ENCODE measurements at regions not wholly inside any gene's neighbourhood (a gene's known extent, or its start where the extent isn't known, plus 50 kb on each side); places are given as distances from the start of the nearest gene placed in this dataset.

GRCh38 chr18:38290229-38290628, 724.6 kb upstream of the CELF4 start:
- Histone ChIP-seq H3K4me1 (no peaks in the 10 kb centered on the region), H3K27me3 (no peaks in the 10 kb centered on the region), H3K36me3 (no peaks in the 10 kb centered on the region), H3K9me3 (peaks cover 0 to 4% of the 10 kb centered on the region in 2 donors), H3K27ac (no peak overlapping the region), H3K4me3 (no peak overlapping the region)
- no peak for DNase-seq
- WGBS, 2 donors (ENCODE audit: low coverage in 1 of 2): 83 to 85% methylated on average over 1 of the region's 1 CpG
- in situ Hi-C loops (cut with MboI; ENCODE audit: low pct_ligation_motif_present in 1 of 4, low pct_unique_long_range_greater_than_20kb in 1 of 4, low sequenced_read_pairs in 3 of 4) (no loop called here), intact Hi-C loops (cut with DNase I; ENCODE audit: low total_unique reads) (no loop called here)
- no peak for TF ChIP-seq POLR2AphosphoS5 (IDR thresholded peaks at IDR 0.05)
- no peak for TF ChIP-seq POLR2A (IDR thresholded peaks at IDR 0.05)
- TF ChIP-seq EP300 (IDR thresholded peaks at IDR 0.05; ENCODE audit: low read depth): no peak
- TF ChIP-seq CTCF (IDR thresholded peaks at IDR 0.05): no peak

GRCh38 chr18:38284972-38285371, 719.4 kb upstream of the CELF4 start:
- in situ Hi-C loops (cut with MboI; ENCODE audit: low pct_ligation_motif_present in 1 of 4, low pct_unique_long_range_greater_than_20kb in 1 of 4, low sequenced_read_pairs in 3 of 4): no loop called here
- Histone ChIP-seq H3K36me3 (no peaks in the 10 kb centered on the region), H3K4me3 (no peak overlapping the region), H3K27me3 (no peaks in the 10 kb centered on the region), H3K4me1 (no peaks in the 10 kb centered on the region), H3K9me3 (peaks cover 0 to 4% of the 10 kb centered on the region in 2 donors), H3K27ac (no peak overlapping the region)
- WGBS, 2 donors (ENCODE audit: low coverage in 1 of 2): 67 to 69% methylated on average over 2 to 3 of the region's 3 CpGs
- intact Hi-C loops (cut with DNase I; ENCODE audit: low total_unique reads): no loop called here
- no peak for DNase-seq
- no peak for TF ChIP-seq CTCF (IDR thresholded peaks at IDR 0.05)
- TF ChIP-seq EP300 (IDR thresholded peaks at IDR 0.05; ENCODE audit: low read depth): no peak
- no peak for TF ChIP-seq POLR2AphosphoS5 (IDR thresholded peaks at IDR 0.05)
- TF ChIP-seq POLR2A (IDR thresholded peaks at IDR 0.05): no peak

DNA sequence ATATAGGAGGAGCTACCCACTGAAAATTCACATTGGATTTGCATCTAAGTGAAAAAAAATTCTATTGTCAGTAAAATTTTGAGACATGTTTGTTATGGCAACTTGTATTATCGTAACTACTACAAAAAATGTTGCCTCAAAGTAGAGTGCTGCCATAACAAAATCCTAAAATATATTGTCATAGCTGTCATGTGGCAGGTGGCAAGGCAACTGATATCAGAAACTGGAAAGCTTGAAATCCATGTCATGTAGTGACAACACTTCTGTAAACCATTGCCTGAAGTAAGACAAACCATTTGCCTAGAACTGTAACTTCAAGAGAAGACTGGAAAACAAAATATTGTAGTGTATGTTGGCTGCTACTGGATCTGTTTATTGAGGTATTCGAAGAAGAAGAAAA, 697.5 kb upstream of the CELF4 start:
- H3K27ac ChIP-seq: no peak overlapping the region
- no peaks in the 10 kb centered on the region for H3K4me1 ChIP-seq
- intact Hi-C loops (cut with DNase I; ENCODE audit: low total_unique reads) (no loop called here), in situ Hi-C loops (cut with MboI; ENCODE audit: low pct_ligation_motif_present in 1 of 4, low pct_unique_long_range_greater_than_20kb in 1 of 4, low sequenced_read_pairs in 3 of 4) (loop anchor here in 1 of 4 donors (25.0 kb wide), 1 partner anchor 101 kb away; no protein-coding TSS in a partner anchor)
- DNase-seq: no peak
- no peak for TF ChIP-seq EP300 (IDR thresholded peaks at IDR 0.05; ENCODE audit: low read depth)
- H3K4me3 ChIP-seq: no peak overlapping the region
- no peaks in the 10 kb centered on the region for H3K36me3 ChIP-seq
- H3K9me3 ChIP-seq: peaks cover 0 to 2% of the 10 kb centered on the region in 2 donors
- 50 to 56% methylated on average over 2 of the region's 2 CpGs for WGBS, 2 donors (ENCODE audit: low coverage in 1 of 2)
- H3K27me3 ChIP-seq: no peaks in the 10 kb centered on the region

DNA sequence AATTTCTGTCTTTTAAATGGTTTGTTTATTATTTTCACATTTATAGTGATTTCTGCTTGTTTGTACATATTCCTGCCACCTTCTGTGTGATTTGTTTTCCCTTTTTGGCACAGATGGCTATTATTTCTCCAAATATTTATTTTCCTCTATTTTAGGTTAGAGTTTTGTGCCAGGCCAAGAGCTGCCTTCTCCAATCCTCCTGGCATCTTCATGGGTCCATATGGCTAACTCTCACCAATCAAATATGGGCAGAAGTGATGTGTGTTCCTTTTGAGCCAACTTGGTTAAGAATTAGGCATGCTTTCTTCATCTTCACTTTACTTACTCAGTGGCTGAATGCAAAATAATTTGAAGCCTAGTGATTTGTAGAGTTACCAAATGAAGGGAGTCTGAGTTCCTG, 697.1 kb upstream of the CELF4 start:
- in situ Hi-C loops (cut with MboI; ENCODE audit: low pct_ligation_motif_present in 1 of 4, low pct_unique_long_range_greater_than_20kb in 1 of 4, low sequenced_read_pairs in 3 of 4): loop anchor here in 1 of 4 donors (25.0 kb wide), 1 partner anchor 100 kb away; no protein-coding TSS in a partner anchor
- intact Hi-C loops (cut with DNase I; ENCODE audit: low total_unique reads): no loop called here
- TF ChIP-seq POLR2A (IDR thresholded peaks at IDR 0.05) (no peak), POLR2AphosphoS5 (IDR thresholded peaks at IDR 0.05) (no peak), EP300 (IDR thresholded peaks at IDR 0.05; ENCODE audit: low read depth) (no peak), CTCF (IDR thresholded peaks at IDR 0.05) (no peak)
- H3K27me3 ChIP-seq: no peaks in the 10 kb centered on the region
- H3K36me3 ChIP-seq: no peaks in the 10 kb centered on the region
- DNase-seq: no peak
- H3K9me3 ChIP-seq: peaks cover 0 to 2% of the 10 kb centered on the region in 2 donors
- no peak overlapping the region for H3K27ac ChIP-seq
- no peaks in the 10 kb centered on the region for H3K4me1 ChIP-seq
- H3K4me3 ChIP-seq: no peak overlapping the region

- TF ChIP-seq EP300 (IDR thresholded peaks at IDR 0.05; ENCODE audit: low read depth): no peak
- no peak for TF ChIP-seq POLR2A (IDR thresholded peaks at IDR 0.05)
- no peak for TF ChIP-seq POLR2AphosphoS5 (IDR thresholded peaks at IDR 0.05)
- no peak for TF ChIP-seq CTCF (IDR thresholded peaks at IDR 0.05)
- Histone ChIP-seq H3K36me3 (no peaks in the 10 kb centered on the region), H3K9me3 (peaks cover 0 to 2% of the 10 kb centered on the region in 2 donors), H3K27ac (no peak overlapping the region), H3K4me1 (no peaks in the 10 kb centered on the region), H3K4me3 (no peak overlapping the region), H3K27me3 (no peaks in the 10 kb centered on the region)
- 35% methylated on average over 4 of the region's 4 CpGs; no CpG with 5 or more reads in 1 of the 2 donors for WGBS, 2 donors (ENCODE audit: low coverage in 1 of 2)
- in situ Hi-C loops (cut with MboI; ENCODE audit: low pct_ligation_motif_present in 1 of 4, low pct_unique_long_range_greater_than_20kb in 1 of 4, low sequenced_read_pairs in 3 of 4): loop anchor here in 1 of 4 donors (25.0 kb wide), 1 partner anchor 95 kb away; no protein-coding TSS in a partner anchor
- intact Hi-C loops (cut with DNase I; ENCODE audit: low total_unique reads): no loop called here
- no peak for DNase-seq
These were observed 692.1 kb upstream of the CELF4 start for GRCh38 chr18:38257661-38258060.
